Esophagus muscularis mucosa (tissue), 4 donors: ENCODE measurements at regions not wholly inside any gene's neighbourhood (a gene's known extent, or its start where the extent isn't known, plus 50 kb on each side); places are given as distances from the start of the nearest gene placed in this dataset.
"Not testable (repeated sequence)": the region's sequence is repeated elsewhere in the genome, so short reads cannot be mapped to it uniquely, and the experiment has no call there.

ENCODE experiments used
- DNase-seq: peaks from one replicate; pipeline ENCODE4 v3.0.0-alpha.2; 2017; ENCODE audit errors: extremely low spot score
- H3K27ac ChIP-seq, 4 donors: fragments of 200-600 bp; sonication (generic); replicated peaks in 1 of 4; 1 replicate in 3 of 4; 2 replicates in 1 of 4; pipeline ENCODE4 v1.5.1; 2016 to 2019; ENCODE audit warnings: mild to moderate bottlenecking in 1 of 4
- H3K27me3 ChIP-seq, 4 donors: fragments of 200-600 bp; sonication (generic); one replicate each; pipeline versions ENCODE4 v1.5.1 to v1.6.0; 2016 to 2019
- H3K36me3 ChIP-seq, 4 donors: fragments of 200-600 bp; sonication (generic); one replicate each; pipeline ENCODE4 v1.5.1; 2016 to 2019
- H3K4me1 ChIP-seq, 4 donors: fragments of 200-600 bp; sonication (generic); one replicate each; pipeline ENCODE4 v1.5.1; 2016 to 2019
- H3K4me3 ChIP-seq, 4 donors: fragments of 200-600 bp; sonication (generic); 1 replicate in 2 of 4; 2 replicates in 2 of 4; pipeline ENCODE4 v1.5.1; 2016 to 2019; ENCODE audit warnings: mild to moderate bottlenecking in 4 of 4, moderate library complexity in 1 of 4
- H3K9me3 ChIP-seq, 4 donors: fragments of 200-600 bp; sonication (generic); 1 replicate in 3 of 4; 2 replicates in 1 of 4; pipeline ENCODE4 v1.5.1; 2016 to 2019
- CTCF ChIP-seq, 3 experiments: fragments of 200-600 bp in 2 of 3; fragments of 450-650 bp in 1 of 3; sonication (generic) in 2 of 3; IDR thresholded peaks; one replicate each; pipeline ENCODE4 v1.5.1; 2017 to 2019; ENCODE audit warnings: antibody characterized with exemption in 3 of 3, mild to moderate bottlenecking in 2 of 3, moderate library complexity in 1 of 3
- EP300 ChIP-seq: sonication (generic); formaldehyde crosslinking; IDR thresholded peaks from one replicate; pipeline ENCODE4 v1.6.1; 2017; ENCODE audit warnings: antibody characterized with exemption
- POLR2A ChIP-seq: fragments of 450-650 bp; IDR thresholded peaks from one replicate; pipeline ENCODE4 v1.6.1; 2017; ENCODE audit warnings: antibody characterized with exemption, moderate library complexity, mild to moderate bottlenecking, low read depth
- POLR2AphosphoS5 ChIP-seq, 2 donors: sonication (generic); formaldehyde crosslinking; IDR thresholded peaks; one replicate each; pipeline ENCODE4 v1.6.1; 2017; ENCODE audit warnings: antibody characterized with exemption in 2 of 2
- WGBS: methylation state at CpG from one replicate; pipeline ENCODE4 v1.1.5; 2018; 5-methylcytosine and 5-hydroxymethylcytosine counted together
- intact Hi-C: fragments of 100-400 bp; cut with DNase I; formaldehyde crosslinking; loops from one replicate; pipeline ENCODE4 v1.15.1; 2023

- intact Hi-C loops, result no loop called here
- H3K9me3 ChIP-seq, result no peaks in the 10 kb centered on the region
Observed at GRCh38 chr13:44833626-44834025, 155.6 kb downstream of the NUFIP1 start.

DNA sequence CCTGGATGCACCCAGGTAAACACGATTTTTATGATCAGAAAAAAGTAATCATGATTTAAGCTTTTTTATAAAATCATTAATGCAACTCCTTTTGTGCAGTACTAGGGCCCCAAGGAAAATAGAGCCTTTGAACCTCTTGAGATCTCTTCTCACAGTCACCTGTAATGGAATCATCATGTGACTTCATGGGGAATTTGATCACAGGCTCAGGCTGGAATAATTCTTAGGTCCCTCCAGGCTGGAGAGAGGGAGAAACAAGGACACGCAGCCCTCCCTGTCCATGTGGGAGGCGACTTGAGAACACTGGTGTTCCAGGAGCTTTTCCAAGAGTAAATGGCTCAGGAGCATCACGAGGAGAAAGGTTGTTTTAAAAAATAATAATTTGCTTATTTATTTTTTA, 156.1 kb downstream of the NUFIP1 start:
- Histone ChIP-seq H3K4me1 (no peaks in the 10 kb centered on the region), H3K27ac (no peak overlapping the region), H3K36me3 (no peaks in the 10 kb centered on the region), H3K27me3 (no peaks in the 10 kb centered on the region), H3K4me3 (no peak overlapping the region), H3K9me3 (no peaks in the 10 kb centered on the region)
- TF ChIP-seq EP300 (no peak), POLR2A (no peak), CTCF (IDR thresholded peaks at IDR 0.05) (no peak), POLR2AphosphoS5 (IDR thresholded peaks at IDR 0.05) (no peak)
- no peak for DNase-seq
- WGBS, result 68% methylated on average over 4 of the region's 4 CpGs
- intact Hi-C loops, result no loop called here

More at GRCh38 chr13:44833626-44834025, 155.6 kb downstream of the NUFIP1 start:
- Histone ChIP-seq H3K4me3 (no peak overlapping the region), H3K4me1 (no peaks in the 10 kb centered on the region), H3K36me3 (no peaks in the 10 kb centered on the region), H3K27ac (no peak overlapping the region), H3K27me3 (no peaks in the 10 kb centered on the region)
- no peak for TF ChIP-seq EP300
- TF ChIP-seq CTCF (IDR thresholded peaks at IDR 0.05), result no peak
- no peak for TF ChIP-seq POLR2AphosphoS5 (IDR thresholded peaks at IDR 0.05)
- TF ChIP-seq POLR2A, result no peak
- no peak for DNase-seq
- WGBS, result 94% methylated on average over 7 of the region's 7 CpGs

GRCh38 chr13:44826591-44827350, 162.5 kb downstream of the NUFIP1 start:
- WGBS, result 93% methylated on average over 11 of the region's 11 CpGs
- Histone ChIP-seq H3K4me1 (no peaks in the 10 kb centered on the region), H3K27me3 (no peaks in the 10 kb centered on the region), H3K9me3 (no peaks in the 10 kb centered on the region), H3K4me3 (no peak overlapping the region), H3K36me3 (no peaks in the 10 kb centered on the region), H3K27ac (no peak overlapping the region)
- intact Hi-C loops, result no loop called here
- no peak for DNase-seq
- no peak for TF ChIP-seq EP300
- no peak for TF ChIP-seq POLR2A
- no peak for TF ChIP-seq POLR2AphosphoS5 (IDR thresholded peaks at IDR 0.05)
- TF ChIP-seq CTCF (IDR thresholded peaks at IDR 0.05), result no peak

- DNase-seq, result no peak
- TF ChIP-seq EP300 (no peak), CTCF (IDR thresholded peaks at IDR 0.05) (no peak), POLR2AphosphoS5 (IDR thresholded peaks at IDR 0.05) (no peak), POLR2A (no peak)
- Histone ChIP-seq H3K4me1 (no peaks in the 10 kb centered on the region), H3K4me3 (no peak overlapping the region), H3K27ac (no peak overlapping the region), H3K27me3 (no peaks in the 10 kb centered on the region), H3K36me3 (no peaks in the 10 kb centered on the region), H3K9me3 (no peaks in the 10 kb centered on the region)
- intact Hi-C loops, result no loop called here
- WGBS, result 91% methylated on average over 4 of the region's 5 CpGs
Observed at GRCh38 chr13:44825953-44826352, 163.3 kb downstream of the NUFIP1 start.

DNA sequence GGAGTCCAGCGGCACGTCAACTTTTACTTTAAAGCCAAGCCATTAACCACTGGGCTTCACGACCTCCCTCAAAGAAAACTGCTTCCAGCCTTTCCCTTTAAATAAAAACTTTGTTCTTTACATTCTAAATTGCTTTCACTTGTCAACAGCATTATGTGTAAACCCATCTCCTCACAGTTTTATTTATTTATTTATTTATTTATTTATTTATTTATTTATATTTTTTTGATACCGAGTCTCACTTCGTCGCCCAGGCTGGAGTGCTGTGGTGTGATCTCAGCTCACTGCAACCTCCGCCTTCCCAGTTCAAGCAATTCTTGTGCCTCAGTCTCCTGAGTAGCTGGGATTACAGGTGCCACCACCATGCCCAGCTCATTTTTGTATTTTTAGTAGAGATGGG, 165.7 kb downstream of the NUFIP1 start:
- intact Hi-C loops, H3K4me3 ChIP-seq, H3K9me3 ChIP-seq, H3K27me3 ChIP-seq, DNase-seq, H3K4me1 ChIP-seq, H3K27ac ChIP-seq, H3K36me3 ChIP-seq: not testable (repeated sequence)
- 96% methylated on average over 7 of the region's 7 CpGs for WGBS
